ENCODE measurements at regions not wholly inside any gene's neighbourhood (a gene's known extent, or its start where the extent isn't known, plus 50 kb on each side); places are given as distances from the start of the nearest gene placed in this dataset.
"Not testable (repeated sequence)": the region's sequence is repeated elsewhere in the genome, so short reads cannot be mapped to it uniquely, and the experiment has no call there.

- DNase-seq (ENCODE audit: low read depth): no peak
These were observed 455.1 kb upstream of the CTSO start for GRCh38 chr4:156408749-156409148.

GRCh38 chr4:156401371-156401770 is 447.7 kb upstream of the CTSO start:
- no peak for DNase-seq (ENCODE audit: low read depth)

GRCh38 chr4:156396534-156396933 is 442.9 kb upstream of the CTSO start:
- DNase-seq (ENCODE audit: low read depth): no peak

- no peak for DNase-seq (ENCODE audit: low read depth)
These were observed 437.6 kb upstream of the CTSO start for GRCh38 chr4:156391325-156391653.

- DNase-seq (ENCODE audit: low read depth): peak; percentile 62
These were observed 437.1 kb upstream of the CTSO start for GRCh38 chr4:156390599-156391324.

- DNase-seq (ENCODE audit: low read depth): peak; percentile 70
These were observed 435.2 kb upstream of the CTSO start for GRCh38 chr4:156388826-156389225.

- peak; percentile 76 for DNase-seq (ENCODE audit: low read depth)
These were observed 424.5 kb upstream of the CTSO start for GRCh38 chr4:156378033-156378665.

- DNase-seq (ENCODE audit: low read depth): peak; percentile 70
These were observed 423.5 kb upstream of the CTSO start for GRCh38 chr4:156377036-156377710.

- no peak for DNase-seq (ENCODE audit: low read depth)
These were observed 421.2 kb upstream of the CTSO start for GRCh38 chr4:156374894-156375293.

- no peak for DNase-seq (ENCODE audit: low read depth)
These were observed 420.4 kb upstream of the CTSO start for GRCh38 chr4:156374069-156374468.

- DNase-seq (ENCODE audit: low read depth): not testable (repeated sequence)
These were observed 413.8 kb upstream of the CTSO start for GRCh38 chr4:156367502-156367901.

GRCh38 chr4:156362581-156362980 is 408.9 kb upstream of the CTSO start:
- DNase-seq (ENCODE audit: low read depth): no peak

- peak; percentile 54 for DNase-seq (ENCODE audit: low read depth)
These were observed 393.9 kb upstream of the CTSO start for GRCh38 chr4:156347412-156348075.

GRCh38 chr4:156346959-156347385 is 393.3 kb upstream of the CTSO start:
- DNase-seq (ENCODE audit: low read depth): no peak

GRCh38 chr4:156344397-156344796 is 390.7 kb upstream of the CTSO start:
- DNase-seq (ENCODE audit: low read depth): no peak

- DNase-seq (ENCODE audit: low read depth): peak; percentile 40
These were observed 382.8 kb upstream of the CTSO start for GRCh38 chr4:156336511-156336910.

GRCh38 chr4:156335721-156336120 is 382.1 kb upstream of the CTSO start:
- DNase-seq (ENCODE audit: low read depth): no peak

GRCh38 chr4:156330436-156331031 is 376.9 kb upstream of the CTSO start:
- DNase-seq (ENCODE audit: low read depth): no peak

- peak; percentile 16 for DNase-seq (ENCODE audit: low read depth)
These were observed 376.1 kb upstream of the CTSO start for GRCh38 chr4:156329779-156330178.

GRCh38 chr4:156328882-156329281 is 375.2 kb upstream of the CTSO start:
- DNase-seq (ENCODE audit: low read depth): no peak

- DNase-seq (ENCODE audit: low read depth): no peak
These were observed 372.6 kb upstream of the CTSO start for GRCh38 chr4:156326246-156326645.

GRCh38 chr4:156322592-156322991 is 368.9 kb upstream of the CTSO start:
- DNase-seq (ENCODE audit: low read depth): peak; percentile 75

Measured in amniotic epithelial cell (primary cell).